Mucosa of rectum (tissue), 2 donors: ENCODE measurements at regions not wholly inside any gene's neighbourhood (a gene's known extent, or its start where the extent isn't known, plus 50 kb on each side); places are given as distances from the start of the nearest gene placed in this dataset.

Experiments
- H3K27ac ChIP-seq, 2 donors: one replicate each; pipeline ENCODE4 v1.7.0; 2013; ENCODE audit warnings: inconsistent platforms in 2 of 2, low read depth in 2 of 2, low read length in 2 of 2
- H3K27me3 ChIP-seq, 2 donors: one replicate each; pipeline ENCODE4 v1.7.0; 2013; ENCODE audit warnings: low read length in 2 of 2; ENCODE audit not compliant: control insufficient read depth in 2 of 2, insufficient read depth in 2 of 2
- H3K36me3 ChIP-seq, 2 donors: one replicate each; pipeline ENCODE4 v1.7.0; 2013; ENCODE audit warnings: low read length in 2 of 2; ENCODE audit not compliant: control insufficient read depth in 2 of 2, insufficient read depth in 2 of 2
- H3K4me1 ChIP-seq, 2 donors: one replicate each; pipeline ENCODE4 v1.7.0; 2013; ENCODE audit warnings: low read length in 2 of 2, mild to moderate bottlenecking in 1 of 2; ENCODE audit not compliant: control insufficient read depth in 2 of 2, insufficient read depth in 2 of 2
- H3K4me3 ChIP-seq, 2 donors: one replicate each; pipeline ENCODE4 v1.7.0; 2013; ENCODE audit warnings: low read length in 2 of 2
- H3K9ac ChIP-seq, 2 donors: one replicate each; pipeline ENCODE4 v1.7.0; 2013; ENCODE audit warnings: low read length in 2 of 2, low read depth in 1 of 2, mild to moderate bottlenecking in 1 of 2
- H3K9me3 ChIP-seq, 2 donors: one replicate each; pipeline ENCODE4 v1.7.0; 2013; ENCODE audit warnings: low read length in 2 of 2; ENCODE audit not compliant: control insufficient read depth in 2 of 2
- donor health status: healthy.
- donor health status: Normal muscosa, but diverticular disease.

DNA sequence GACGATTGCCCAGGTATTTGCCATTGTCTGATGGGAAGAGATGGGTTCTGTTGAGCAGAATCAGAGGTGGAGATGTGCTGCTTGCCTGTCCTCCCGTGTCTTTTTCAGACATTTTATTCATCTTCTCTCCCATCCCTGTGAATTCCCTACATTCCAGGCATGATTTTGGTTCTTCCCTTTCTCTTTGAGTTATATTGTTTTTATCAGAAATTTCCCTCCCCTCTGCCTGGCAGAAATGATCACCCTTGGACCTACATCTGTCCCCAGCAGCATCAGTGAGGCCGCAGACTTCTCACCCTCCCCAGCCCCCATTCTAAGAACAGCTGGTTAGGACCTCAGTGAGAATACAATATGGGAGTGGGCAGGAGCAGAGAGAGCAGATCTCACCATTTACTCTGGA, 640.2 kb downstream of the CCDC171 start:
- Histone ChIP-seq H3K4me3 (no peak overlapping the region), H3K36me3 (no peaks in the 10 kb centered on the region), H3K9ac (no peak overlapping the region), H3K27ac (no peak overlapping the region), H3K27me3 (no peaks in the 10 kb centered on the region), H3K4me1 (no peaks in the 10 kb centered on the region), H3K9me3 (no peaks in the 10 kb centered on the region)

DNA sequence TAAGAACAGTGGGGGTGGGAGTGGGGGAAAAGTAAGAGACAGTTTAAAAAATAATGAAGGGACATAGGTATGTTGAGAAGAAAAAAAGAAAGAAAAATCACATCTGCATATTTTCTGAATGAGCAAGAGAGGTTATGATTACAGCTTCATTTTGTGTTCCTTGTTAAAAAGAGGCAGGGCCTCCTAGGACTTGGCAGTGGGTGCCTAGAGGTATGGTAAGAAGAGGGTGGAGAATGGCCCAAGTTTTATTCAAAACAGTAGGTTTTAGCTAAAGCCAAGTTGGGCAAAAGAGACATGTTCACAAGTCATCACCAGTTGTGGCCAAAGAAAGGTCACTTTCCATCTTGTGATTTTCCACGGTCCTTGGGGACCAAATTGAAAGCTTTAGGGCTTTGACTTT, 643.4 kb downstream of the CCDC171 start:
- Histone ChIP-seq H3K4me1 (no peaks in the 10 kb centered on the region), H3K9ac (no peak overlapping the region), H3K9me3 (no peaks in the 10 kb centered on the region), H3K4me3 (no peak overlapping the region), H3K36me3 (no peaks in the 10 kb centered on the region), H3K27ac (no peak overlapping the region), H3K27me3 (no peaks in the 10 kb centered on the region)

DNA sequence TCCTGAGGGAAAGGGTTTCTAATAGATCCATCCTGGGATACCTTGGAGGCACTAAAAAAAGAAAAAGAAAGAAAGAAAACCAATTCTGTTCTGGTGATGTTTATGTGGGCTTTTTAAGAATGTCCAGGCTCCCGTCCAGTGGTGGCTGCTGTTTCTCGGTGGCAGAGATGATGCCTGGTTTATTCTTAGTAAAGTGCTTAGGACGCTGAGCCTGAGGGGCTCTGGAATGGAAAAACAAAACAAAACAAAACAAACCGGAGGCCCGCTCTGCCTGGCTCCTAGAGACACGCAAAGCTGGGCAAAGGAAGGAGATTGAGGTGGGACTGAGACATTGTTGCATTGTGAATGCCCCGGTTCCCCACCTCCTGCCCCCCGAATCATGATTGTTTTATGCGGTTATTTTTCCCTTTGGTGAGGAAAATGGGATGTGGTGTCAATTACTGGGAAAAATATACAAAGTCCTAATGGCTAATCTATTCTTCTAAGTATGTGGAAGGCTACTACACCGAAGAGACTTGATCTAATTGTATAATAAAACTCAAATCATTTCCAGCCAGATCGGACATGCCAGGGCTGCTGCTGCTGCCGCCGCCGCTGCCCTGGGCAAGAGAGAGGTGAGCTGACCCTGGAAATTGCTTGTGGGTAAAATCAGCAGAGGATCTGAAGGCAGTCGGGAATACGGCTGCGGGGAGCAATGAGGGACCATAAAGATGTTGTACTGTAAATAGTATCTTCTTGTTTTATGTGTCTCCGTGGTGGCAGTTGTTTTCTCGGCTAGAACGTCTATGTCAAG, 644.9 kb downstream of the CCDC171 start:
- Histone ChIP-seq H3K4me1 (no peaks in the 10 kb centered on the region), H3K9me3 (no peaks in the 10 kb centered on the region), H3K27ac (no peak overlapping the region), H3K36me3 (no peaks in the 10 kb centered on the region), H3K27me3 (no peaks in the 10 kb centered on the region), H3K9ac (no peak overlapping the region), H3K4me3 (no peak overlapping the region)

DNA sequence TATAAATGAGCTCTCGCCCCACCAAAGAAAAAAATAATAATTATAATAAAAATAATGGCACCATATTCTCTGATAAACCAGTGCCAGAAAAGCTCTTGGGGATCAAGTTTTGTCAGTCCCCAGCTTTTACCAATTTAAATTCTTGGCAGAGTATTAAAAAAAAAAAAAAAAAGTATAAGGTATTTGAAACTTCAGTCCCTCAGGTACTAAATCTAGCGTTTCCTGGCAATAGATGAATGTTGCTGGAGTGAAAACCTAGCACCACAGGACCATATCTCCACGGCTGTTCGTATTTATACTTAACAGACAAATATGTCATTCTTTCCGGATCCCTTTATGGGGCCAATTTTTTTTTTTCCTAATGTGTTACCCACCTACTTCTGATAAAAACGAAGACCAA, 646.2 kb downstream of the CCDC171 start:
- Histone ChIP-seq H3K27ac (no peak overlapping the region), H3K4me3 (no peak overlapping the region), H3K9me3 (no peaks in the 10 kb centered on the region), H3K36me3 (no peaks in the 10 kb centered on the region), H3K27me3 (no peaks in the 10 kb centered on the region), H3K4me1 (no peaks in the 10 kb centered on the region), H3K9ac (no peak overlapping the region)

DNA sequence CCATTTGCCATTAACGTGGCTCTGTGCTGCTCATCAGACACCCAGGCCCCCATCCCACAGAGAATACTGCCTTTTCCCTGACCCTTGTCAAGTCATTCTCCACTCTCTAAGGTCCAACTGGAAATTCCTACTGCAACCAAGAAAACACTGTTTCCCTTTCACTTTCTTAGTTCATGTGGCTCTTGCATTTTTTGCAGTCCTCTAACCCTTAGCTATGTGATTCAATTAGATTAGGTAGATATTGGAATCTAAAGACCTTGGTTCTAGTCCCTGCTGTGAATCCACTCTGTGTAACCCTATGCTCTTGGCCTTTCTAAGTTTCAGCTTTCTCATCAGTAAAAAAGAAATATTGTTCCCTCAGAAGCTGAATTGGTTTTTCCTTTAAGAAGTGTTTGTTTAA, 649.4 kb downstream of the CCDC171 start:
- H3K9me3 ChIP-seq: no peaks in the 10 kb centered on the region
- no peaks in the 10 kb centered on the region for H3K36me3 ChIP-seq
- no peaks in the 10 kb centered on the region for H3K27me3 ChIP-seq
- no peak overlapping the region for H3K9ac ChIP-seq
- no peak overlapping the region for H3K4me3 ChIP-seq
- H3K27ac ChIP-seq: no peak overlapping the region
- no peaks in the 10 kb centered on the region for H3K4me1 ChIP-seq

DNA sequence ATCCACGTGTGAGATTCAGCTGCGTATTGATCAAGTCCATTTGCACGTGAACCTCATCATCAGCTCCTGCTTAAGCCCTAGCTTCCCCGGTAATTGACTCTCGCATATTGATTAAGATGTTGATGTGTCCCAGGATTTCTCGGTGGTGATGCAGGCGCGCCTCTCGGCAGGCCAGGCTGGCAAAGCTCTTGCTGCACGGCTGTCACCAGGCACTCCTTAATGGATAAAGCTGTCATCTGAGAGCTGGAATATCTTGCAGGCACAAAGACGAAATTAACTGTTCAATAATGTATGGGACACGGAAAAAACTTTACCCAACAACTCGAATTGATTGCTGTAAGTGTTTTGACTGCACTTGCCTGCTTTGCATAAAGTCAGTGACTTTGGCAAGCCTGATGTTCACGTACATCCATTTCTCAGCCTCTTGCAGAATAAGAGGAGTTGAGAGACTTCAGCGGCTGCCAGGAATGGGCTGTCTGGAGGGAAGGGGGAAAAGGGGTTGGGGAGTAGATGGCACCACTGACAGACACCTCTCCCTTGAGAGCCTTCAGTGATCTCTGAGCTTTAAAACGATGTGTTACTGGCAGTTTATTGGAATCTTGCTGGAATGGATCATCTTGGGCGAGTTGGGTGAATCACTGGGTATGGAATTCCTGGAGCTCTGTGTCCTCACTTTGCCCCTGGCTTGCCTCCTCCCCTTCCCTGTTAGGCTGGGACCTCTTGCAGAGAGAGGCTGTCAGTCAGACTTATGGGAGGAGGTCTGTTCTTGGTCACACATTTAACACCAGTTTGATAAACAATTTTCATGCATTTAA, 650.3 kb downstream of the CCDC171 start:
- H3K4me1 ChIP-seq: no peaks in the 10 kb centered on the region
- no peak overlapping the region for H3K4me3 ChIP-seq
- H3K9me3 ChIP-seq: no peaks in the 10 kb centered on the region
- no peak overlapping the region for H3K27ac ChIP-seq
- no peak overlapping the region for H3K9ac ChIP-seq
- no peaks in the 10 kb centered on the region for H3K36me3 ChIP-seq
- no peaks in the 10 kb centered on the region for H3K27me3 ChIP-seq

DNA sequence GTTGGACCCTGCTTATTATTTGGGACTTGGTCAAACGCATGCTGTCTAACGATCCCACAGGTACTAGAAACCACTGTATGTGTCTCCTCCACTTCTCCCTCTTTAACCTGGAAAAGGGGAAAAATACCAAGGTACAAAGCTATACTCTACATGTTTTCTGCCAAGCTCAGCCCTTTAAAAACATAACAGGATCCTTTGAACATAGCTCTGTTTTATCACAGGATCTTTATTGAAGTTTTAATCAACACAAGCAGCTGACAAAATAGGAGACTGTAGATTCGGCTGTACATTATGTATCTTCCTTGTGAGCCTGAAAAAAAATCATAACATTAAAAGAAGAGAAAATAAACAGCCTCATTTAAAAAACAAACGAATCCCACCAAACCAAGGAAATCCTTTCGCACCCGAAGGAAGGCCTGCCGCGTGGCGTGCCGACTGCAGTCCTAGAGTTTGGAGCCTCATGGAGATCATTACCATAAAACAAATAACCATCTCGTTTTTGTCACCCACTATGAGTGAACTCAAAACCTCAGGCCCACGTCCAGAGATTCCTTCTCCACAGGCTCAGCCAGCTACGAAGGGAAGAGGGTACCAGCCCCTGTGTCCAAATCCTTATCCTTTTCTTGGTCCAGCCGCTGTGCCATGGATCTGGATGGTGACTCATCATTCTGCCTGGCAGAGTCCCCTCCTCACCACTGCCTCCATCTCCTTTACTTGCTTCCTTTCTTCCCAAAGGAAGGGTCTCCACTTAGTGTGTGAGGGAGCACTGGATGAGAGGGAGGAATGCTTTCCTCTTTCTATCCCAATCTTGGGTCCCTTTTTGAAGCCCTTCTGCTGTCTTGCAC, 651.1 kb downstream of the CCDC171 start:
- Histone ChIP-seq H3K4me3 (no peak overlapping the region), H3K27ac (no peak overlapping the region), H3K4me1 (no peaks in the 10 kb centered on the region), H3K36me3 (no peaks in the 10 kb centered on the region), H3K27me3 (no peaks in the 10 kb centered on the region), H3K9me3 (no peaks in the 10 kb centered on the region), H3K9ac (no peak overlapping the region)

DNA sequence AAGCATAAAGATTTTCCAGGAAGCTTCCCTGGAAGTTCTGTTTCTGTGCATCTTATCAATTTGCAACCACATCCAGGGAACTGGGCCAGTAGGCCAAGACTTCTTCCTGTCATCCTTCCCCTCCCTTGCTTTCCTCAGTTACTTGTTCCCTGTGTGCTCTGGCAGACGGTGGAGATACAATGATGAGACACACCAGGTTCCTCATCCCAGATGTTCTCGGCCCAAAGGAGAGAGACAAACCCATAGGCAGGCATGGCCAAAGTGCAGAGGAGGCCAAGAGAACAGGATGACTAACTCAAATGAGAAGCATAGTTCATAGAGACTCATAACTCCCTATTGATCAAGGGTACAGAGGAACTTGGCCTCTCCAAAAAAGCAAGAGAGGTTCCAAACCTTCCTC, 652.6 kb downstream of the CCDC171 start:
- Histone ChIP-seq H3K36me3 (no peaks in the 10 kb centered on the region), H3K27ac (no peak overlapping the region), H3K4me1 (no peaks in the 10 kb centered on the region), H3K9ac (no peak overlapping the region), H3K4me3 (no peak overlapping the region), H3K9me3 (no peaks in the 10 kb centered on the region), H3K27me3 (no peaks in the 10 kb centered on the region)

DNA sequence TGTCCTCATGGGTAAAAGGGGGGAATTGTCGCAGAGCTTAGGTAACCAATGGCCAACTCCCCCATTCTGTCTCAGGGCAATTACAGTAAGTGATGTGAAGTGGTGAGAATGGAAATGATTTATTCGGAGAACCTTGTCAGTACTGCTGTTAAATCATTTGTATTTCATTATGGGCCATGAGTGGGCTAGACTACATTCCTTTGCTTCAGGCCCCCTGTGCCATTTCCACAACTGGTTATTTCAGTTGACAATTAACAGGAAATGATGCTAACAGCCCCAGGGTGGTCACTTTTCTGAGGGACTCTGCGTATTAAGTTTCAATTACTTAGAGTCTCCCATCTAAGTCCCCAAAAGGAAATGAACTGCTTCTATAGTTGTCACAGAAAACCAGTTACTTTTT, 653.7 kb downstream of the CCDC171 start:
- Histone ChIP-seq H3K4me3 (no peak overlapping the region), H3K36me3 (no peaks in the 10 kb centered on the region), H3K9me3 (no peaks in the 10 kb centered on the region), H3K9ac (no peak overlapping the region), H3K4me1 (no peaks in the 10 kb centered on the region), H3K27me3 (no peaks in the 10 kb centered on the region), H3K27ac (no peak overlapping the region)

DNA sequence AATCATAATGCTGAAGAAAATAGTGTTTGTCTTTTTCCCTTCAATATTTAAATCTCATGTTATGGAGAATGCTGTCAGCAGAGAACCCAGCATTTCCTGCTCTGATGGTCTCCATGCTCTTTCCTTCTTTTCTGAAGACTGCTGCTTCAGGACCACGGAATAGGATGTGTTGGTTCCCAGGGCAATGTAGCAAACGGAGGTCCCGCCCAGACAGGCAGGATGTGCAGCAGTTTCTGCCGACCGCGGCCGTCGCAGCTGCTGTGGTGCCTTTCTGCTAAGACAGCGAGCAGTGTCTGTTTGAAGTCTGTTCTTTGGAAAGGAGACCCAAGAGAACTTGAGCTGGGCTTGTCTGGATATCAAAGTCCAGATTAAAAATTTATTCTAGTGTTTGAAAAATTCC, 654.3 kb downstream of the CCDC171 start:
- no peak overlapping the region for H3K27ac ChIP-seq
- H3K4me1 ChIP-seq: no peaks in the 10 kb centered on the region
- no peaks in the 10 kb centered on the region for H3K27me3 ChIP-seq
- H3K36me3 ChIP-seq: no peaks in the 10 kb centered on the region
- no peak overlapping the region for H3K9ac ChIP-seq
- no peak overlapping the region for H3K4me3 ChIP-seq
- H3K9me3 ChIP-seq: no peaks in the 10 kb centered on the region
